ENCODE measurements at regions not wholly inside any gene's neighbourhood (a gene's known extent, or its start where the extent isn't known, plus 50 kb on each side); places are given as distances from the start of the nearest gene placed in this dataset.

DNA sequence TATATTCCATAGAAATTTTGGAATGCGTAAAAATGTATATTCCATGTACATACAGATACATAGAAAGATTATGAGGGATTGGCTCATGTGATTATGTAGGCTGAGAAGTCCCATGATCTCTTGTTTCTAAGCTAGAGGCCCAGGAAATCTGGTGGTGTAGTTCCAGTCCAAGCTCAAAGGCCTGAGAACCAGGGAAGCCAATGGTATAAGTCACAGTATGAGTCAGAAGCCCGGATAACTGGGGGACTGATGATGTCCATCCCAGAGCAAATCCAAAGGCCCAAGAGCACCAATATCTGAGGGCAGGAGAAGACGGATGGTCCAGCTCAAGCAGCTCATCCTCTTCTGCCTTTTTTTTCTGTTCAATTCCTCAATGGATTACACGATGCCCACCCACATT, 385.0 kb upstream of the KLHL29 start:
- Mint-ChIP-seq H3K9me3 (no peaks in the 10 kb centered on the region), H3K27ac (no peak overlapping the region), H3K4me1 (ENCODE audit: unreplicated experiment) (no peaks in the 10 kb centered on the region), H3K27me3 (no peaks in the 10 kb centered on the region), H3K4me3 (no peak overlapping the region), H3K36me3 (no peaks in the 10 kb centered on the region)
- no peak for DNase-seq (ENCODE audit: extremely low spot score, unreplicated experiment)
- no peak for TF ChIP-seq CTCF (conservative IDR thresholded peaks at IDR 0.05)

DNA sequence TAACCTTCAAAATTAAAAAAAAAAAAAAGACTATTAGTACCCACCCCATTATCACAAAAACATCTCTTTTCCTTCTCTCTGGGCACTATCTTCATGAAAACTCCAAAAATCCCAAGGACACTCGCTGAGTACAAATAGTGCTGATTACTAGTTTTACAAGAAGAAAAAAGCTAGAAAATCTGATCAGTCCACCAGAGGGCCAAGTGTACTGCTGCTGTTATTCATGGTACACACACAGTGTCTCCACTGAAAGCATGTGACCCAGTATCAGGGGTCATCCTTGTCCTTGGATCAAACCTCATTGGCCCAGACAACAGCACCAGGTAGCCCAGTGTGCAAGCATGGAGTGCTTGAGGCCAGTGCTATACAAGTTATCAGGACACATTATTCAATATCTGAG, 382.7 kb upstream of the KLHL29 start:
- H3K27me3 Mint-ChIP-seq = no peaks in the 10 kb centered on the region
- peak; percentile 59 for TF ChIP-seq CTCF (conservative IDR thresholded peaks at IDR 0.05)
- no peaks in the 10 kb centered on the region for H3K4me1 Mint-ChIP-seq (ENCODE audit: unreplicated experiment)
- no peaks in the 10 kb centered on the region for H3K36me3 Mint-ChIP-seq
- no peak overlapping the region for H3K27ac Mint-ChIP-seq
- no peaks in the 10 kb centered on the region for H3K9me3 Mint-ChIP-seq
- DNase-seq (ENCODE audit: extremely low spot score, unreplicated experiment) = no peak
- H3K4me3 Mint-ChIP-seq = no peak overlapping the region

DNA sequence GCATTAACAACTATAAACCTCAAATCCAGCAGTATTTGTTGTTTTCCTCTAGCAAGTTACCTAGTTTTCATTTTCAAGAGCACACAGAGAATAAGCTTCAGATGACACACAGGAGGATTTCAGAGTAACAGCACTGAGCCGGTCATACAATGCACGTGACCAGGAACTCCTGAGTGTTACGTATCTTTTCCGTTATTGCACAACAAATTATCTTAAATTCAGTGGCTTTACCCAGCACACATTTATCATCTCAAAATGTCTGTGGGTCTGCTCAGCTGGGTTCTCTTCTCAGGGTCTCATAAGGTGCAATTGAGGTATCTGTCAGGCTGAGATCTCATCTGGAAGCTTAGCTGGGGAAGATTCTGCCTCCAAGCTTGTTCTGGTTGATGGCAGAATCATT, 379.5 kb upstream of the KLHL29 start:
- TF ChIP-seq CTCF (conservative IDR thresholded peaks at IDR 0.05) = no peak
- no peaks in the 10 kb centered on the region for H3K36me3 Mint-ChIP-seq
- no peaks in the 10 kb centered on the region for H3K9me3 Mint-ChIP-seq
- DNase-seq (ENCODE audit: extremely low spot score, unreplicated experiment) = no peak
- no peak overlapping the region for H3K4me3 Mint-ChIP-seq
- H3K4me1 Mint-ChIP-seq (ENCODE audit: unreplicated experiment) = no peaks in the 10 kb centered on the region
- H3K27me3 Mint-ChIP-seq = no peaks in the 10 kb centered on the region
- no peak overlapping the region for H3K27ac Mint-ChIP-seq

- DNase-seq (ENCODE audit: extremely low spot score, unreplicated experiment) = no peak
- H3K4me3 Mint-ChIP-seq = no peak overlapping the region
- no peak overlapping the region for H3K27ac Mint-ChIP-seq
- TF ChIP-seq CTCF (conservative IDR thresholded peaks at IDR 0.05) = no peak
- H3K27me3 Mint-ChIP-seq = no peaks in the 10 kb centered on the region
- H3K9me3 Mint-ChIP-seq = no peaks in the 10 kb centered on the region
- no peaks in the 10 kb centered on the region for H3K4me1 Mint-ChIP-seq (ENCODE audit: unreplicated experiment)
- no peaks in the 10 kb centered on the region for H3K36me3 Mint-ChIP-seq
Measured at GRCh38 chr2:23007631-23008235, 377.2 kb upstream of the KLHL29 start.

- H3K4me3 Mint-ChIP-seq = no peak overlapping the region
- TF ChIP-seq CTCF (conservative IDR thresholded peaks at IDR 0.05) = no peak
Measured at GRCh38 chr2:23008440-23008839, 376.5 kb upstream of the KLHL29 start.

GRCh38 chr2:23008951-23009350, 376.0 kb upstream of the KLHL29 start:
- Mint-ChIP-seq H3K4me3 (no peak overlapping the region), H3K27ac (no peak overlapping the region), H3K4me1 (ENCODE audit: unreplicated experiment) (no peaks in the 10 kb centered on the region), H3K9me3 (no peaks in the 10 kb centered on the region), H3K36me3 (no peaks in the 10 kb centered on the region), H3K27me3 (no peaks in the 10 kb centered on the region)
- no peak for DNase-seq (ENCODE audit: extremely low spot score, unreplicated experiment)
- no peak for TF ChIP-seq CTCF (conservative IDR thresholded peaks at IDR 0.05)

More at GRCh38 chr2:23008440-23008839, 376.5 kb upstream of the KLHL29 start:
- DNase-seq (ENCODE audit: extremely low spot score, unreplicated experiment) = no peak
- no peak overlapping the region for H3K27ac Mint-ChIP-seq
- no peaks in the 10 kb centered on the region for H3K27me3 Mint-ChIP-seq
- H3K4me1 Mint-ChIP-seq (ENCODE audit: unreplicated experiment) = no peaks in the 10 kb centered on the region
- no peaks in the 10 kb centered on the region for H3K36me3 Mint-ChIP-seq
- H3K9me3 Mint-ChIP-seq = no peaks in the 10 kb centered on the region
